ENCODE measurements at regions not wholly inside any gene's neighbourhood (a gene's known extent, or its start where the extent isn't known, plus 50 kb on each side); places are given as distances from the start of the nearest gene placed in this dataset.
"Not testable (repeated sequence)": the region's sequence is repeated elsewhere in the genome, so short reads cannot be mapped to it uniquely, and the experiment has no call there.

GRCh38 chr6:169975286-169975685 is 223.9 kb downstream of the ERMARD start:
- no peak overlapping the region for H3K27ac Mint-ChIP-seq
- peaks cover 0 to 15% (median 3%) of the 10 kb centered on the region in 5 donors for H3K27me3 Mint-ChIP-seq
- DNase-seq (peak in 1 of 10 donors; percentile 32), ATAC-seq (no peak)
- POLR2A ChIA-PET = no interaction called here
- H3K4me3 Mint-ChIP-seq = no peak overlapping the region
- H3K4me1 Mint-ChIP-seq = peaks cover 0 to 4% (median 0%) of the 10 kb centered on the region in 4 donors
- H3K36me3 Mint-ChIP-seq = no peaks in the 10 kb centered on the region
- peaks cover 0 to 2% (median 0%) of the 10 kb centered on the region in 9 donors for H3K9me3 Mint-ChIP-seq

GRCh38 chr6:169974663-169975062 is 223.2 kb downstream of the ERMARD start:
- DNase-seq (peak in 1 of 10 donors; percentile 37), ATAC-seq (no peak)
- Mint-ChIP-seq H3K9me3 (peaks cover 0 to 2% (median 0%) of the 10 kb centered on the region in 9 donors), H3K4me1 (peaks cover 0 to 4% (median 0%) of the 10 kb centered on the region in 4 donors), H3K27me3 (peaks cover 0 to 15% (median 3%) of the 10 kb centered on the region in 5 donors), H3K27ac (no peak overlapping the region), H3K4me3 (no peak overlapping the region), H3K36me3 (no peaks in the 10 kb centered on the region)
- POLR2A ChIA-PET = no interaction called here

- POLR2A ChIA-PET, H3K4me1 Mint-ChIP-seq, ATAC-seq, H3K36me3 Mint-ChIP-seq, H3K4me3 Mint-ChIP-seq, H3K9me3 Mint-ChIP-seq, H3K27ac Mint-ChIP-seq: not testable (repeated sequence)
- H3K27me3 Mint-ChIP-seq = peaks cover 0 to 15% (median 3%) of the 10 kb centered on the region in 5 donors
- DNase-seq = peak in 1 of 10 donors; percentile 56
Measured at GRCh38 chr6:169973588-169974467, 222.4 kb downstream of the ERMARD start.

GRCh38 chr6:169972736-169973135 is 221.3 kb downstream of the ERMARD start:
- DNase-seq (peak in 1 of 10 donors; percentile 31), ATAC-seq (no peak)
- Mint-ChIP-seq H3K36me3 (no peaks in the 10 kb centered on the region), H3K9me3 (peaks cover 0 to 2% (median 0%) of the 10 kb centered on the region in 9 donors), H3K4me1 (peaks cover 0 to 4% (median 0%) of the 10 kb centered on the region in 4 donors), H3K27me3 (peaks cover 0 to 14% (median 3%) of the 10 kb centered on the region in 5 donors), H3K4me3 (no peak overlapping the region), H3K27ac (peak overlapping the region in 2 of 10 donors; percentile 28 to 74)
- POLR2A ChIA-PET = no interaction called here

GRCh38 chr6:169972101-169972651 is 220.8 kb downstream of the ERMARD start:
- peaks cover 0 to 2% (median 0%) of the 10 kb centered on the region in 9 donors for H3K9me3 Mint-ChIP-seq
- H3K27me3 Mint-ChIP-seq = peaks cover 0 to 8% (median 3%) of the 10 kb centered on the region in 5 donors
- H3K36me3 Mint-ChIP-seq = no peaks in the 10 kb centered on the region
- H3K4me3 Mint-ChIP-seq = no peak overlapping the region
- peaks cover 0 to 4% (median 0%) of the 10 kb centered on the region in 4 donors for H3K4me1 Mint-ChIP-seq
- H3K27ac Mint-ChIP-seq = peak overlapping the region in 1 of 10 donors; percentile 74
- ATAC-seq = no peak
- POLR2A ChIA-PET = no interaction called here
- peak in 1 of 10 donors; percentile 53 for DNase-seq

GRCh38 chr6:169971081-169971861 is 219.8 kb downstream of the ERMARD start:
- ATAC-seq (no peak), DNase-seq (peak in 2 of 10 donors; percentile 13 to 45)
- no peaks in the 10 kb centered on the region for H3K36me3 Mint-ChIP-seq
- POLR2A ChIA-PET = no interaction called here
- H3K4me1 Mint-ChIP-seq = no peaks in the 10 kb centered on the region
- H3K27ac Mint-ChIP-seq = no peak overlapping the region
- no peak overlapping the region for H3K4me3 Mint-ChIP-seq
- H3K27me3 Mint-ChIP-seq = peaks cover 0 to 3% (median 0%) of the 10 kb centered on the region in 5 donors
- H3K9me3 Mint-ChIP-seq = peaks cover 0 to 2% (median 0%) of the 10 kb centered on the region in 9 donors

- ATAC-seq (no peak), DNase-seq (peak in 1 of 10 donors; percentile 16)
- H3K4me3 Mint-ChIP-seq = no peak overlapping the region
- H3K27ac Mint-ChIP-seq = peak overlapping the region in 1 of 10 donors; percentile 11
- H3K36me3 Mint-ChIP-seq = no peaks in the 10 kb centered on the region
- POLR2A ChIA-PET = no interaction called here
- peaks cover 0 to 3% (median 0%) of the 10 kb centered on the region in 5 donors for H3K27me3 Mint-ChIP-seq
- H3K4me1 Mint-ChIP-seq = no peaks in the 10 kb centered on the region
- peaks cover 0 to 2% (median 0%) of the 10 kb centered on the region in 9 donors for H3K9me3 Mint-ChIP-seq
Measured at GRCh38 chr6:169970306-169970988, 219.0 kb downstream of the ERMARD start.

- Mint-ChIP-seq H3K36me3 (no peaks in the 10 kb centered on the region), H3K4me1 (peaks cover 0 to 3% (median 0%) of the 10 kb centered on the region in 4 donors), H3K4me3 (no peak overlapping the region), H3K27me3 (peaks cover 0 to 3% (median 0%) of the 10 kb centered on the region in 5 donors), H3K27ac (no peak overlapping the region), H3K9me3 (peaks cover 0 to 2% (median 0%) of the 10 kb centered on the region in 9 donors)
- DNase-seq (peak in 1 of 10 donors; percentile 42), ATAC-seq (no peak)
- POLR2A ChIA-PET = no interaction called here
Measured at GRCh38 chr6:169969372-169970099, 218.1 kb downstream of the ERMARD start.

GRCh38 chr6:169968541-169969270 is 217.3 kb downstream of the ERMARD start:
- Mint-ChIP-seq H3K27me3 (peaks cover 0 to 3% (median 0%) of the 10 kb centered on the region in 5 donors), H3K4me3 (peak overlapping the region in 1 of 10 donors; percentile 46), H3K36me3 (no peaks in the 10 kb centered on the region), H3K9me3 (peaks cover 0 to 2% (median 0%) of the 10 kb centered on the region in 9 donors), H3K27ac (no peak overlapping the region), H3K4me1 (peaks cover 0 to 3% (median 0%) of the 10 kb centered on the region in 4 donors)
- ATAC-seq (no peak), DNase-seq (no peak)
- POLR2A ChIA-PET = no interaction called here

- Mint-ChIP-seq H3K27ac (peak overlapping the region in 1 of 10 donors; percentile 5), H3K4me3 (no peak overlapping the region), H3K9me3 (peaks cover 0 to 1% (median 0%) of the 10 kb centered on the region in 9 donors), H3K4me1 (peaks cover 0 to 9% (median 0%) of the 10 kb centered on the region in 4 donors), H3K27me3 (peaks cover 0 to 2% (median 0%) of the 10 kb centered on the region in 5 donors), H3K36me3 (no peaks in the 10 kb centered on the region)
- ATAC-seq (no peak), DNase-seq (no peak)
- POLR2A ChIA-PET = no interaction called here
Measured at GRCh38 chr6:169967687-169968086, 216.3 kb downstream of the ERMARD start.

Measured in naive thymus-derived CD8-positive, alpha-beta T cell (primary cell).